PC-3 (cell line): ENCODE measurements at regions not wholly inside any gene's neighbourhood (a gene's known extent, or its start where the extent isn't known, plus 50 kb on each side); places are given as distances from the start of the nearest gene placed in this dataset.

Source experiments
- ATAC-seq: fragments of 200-7000 bp; cut with Tn5 transposase; 2 replicates; pipeline ENCODE4 v1.9.1; 2020; ENCODE audit warnings: mild to moderate bottlenecking, moderate library complexity
- BruUV-seq: library from RNA; stranded (reverse); fragments of 400-500 nt; replicated peaks from 2 replicates; lab custom pipeline; 2021; lab: Mats Ljungman, UMichigan
- CTCF ChIA-PET: fragments of 300-600 bp; sonication (Branson Sonifier 250); formaldehyde crosslinking; loops from one replicate; lab custom pipeline; 2022; ENCODE audit warnings: antibody characterized with exemption; lab: Charles Lee
- POLR2A ChIA-PET: fragments of 300-600 bp; sonication (Branson Sonifier 250); formaldehyde crosslinking; loops from one replicate; lab custom pipeline; 2022; ENCODE audit warnings: antibody characterized with exemption; ENCODE audit not compliant: unreplicated experiment; lab: Charles Lee
- DNase-seq: peaks from one replicate; pipeline ENCODE4 v3.0.0-alpha.2; 2015
- H2AFZ ChIP-seq: fragments of 300-600 bp; sonication (generic); 2 replicates; pipeline ENCODE4 v1.6.0; 2016; ENCODE audit warnings: antibody characterized with exemption, low read length
- H3F3A ChIP-seq: fragments of 300-600 bp; sonication (generic); one replicate; pipeline ENCODE4 v1.6.0; 2017; ENCODE audit warnings: antibody characterized with exemption, low read length, control low read depth, mild to moderate bottlenecking; ENCODE audit not compliant: unreplicated experiment
- H3K27ac ChIP-seq: fragments of 300-600 bp; sonication (generic); 2 replicates; pipeline ENCODE4 v1.5.1; 2016; ENCODE audit warnings: mild to moderate bottlenecking, low read length
- H3K27me3 ChIP-seq: fragments of 300-600 bp; sonication (generic); 2 replicates; pipeline ENCODE4 v1.6.1; 2016; ENCODE audit warnings: low read length, mixed read lengths
- H3K36me3 ChIP-seq: fragments of 300-600 bp; sonication (generic); 2 replicates; pipeline ENCODE4 v1.6.1; 2016; ENCODE audit warnings: low read depth, mixed run types, low read length, mixed read lengths
- H3K4me1 ChIP-seq: fragments of 300-600 bp; sonication (generic); 2 replicates; pipeline ENCODE4 v1.5.1; 2016; ENCODE audit warnings: low read length; ENCODE audit not compliant: insufficient read depth
- H3K4me2 ChIP-seq: fragments of 300-600 bp; sonication (generic); 2 replicates; pipeline ENCODE4 v1.6.0; 2016; ENCODE audit warnings: low read length
- H3K4me3 ChIP-seq: fragments of 300-600 bp; sonication (generic); 2 replicates; pipeline ENCODE4 v1.5.1; 2016; ENCODE audit warnings: mild to moderate bottlenecking, low read length, mixed read lengths
- H3K79me2 ChIP-seq: fragments of 300-600 bp; sonication (generic); 2 replicates; pipeline ENCODE4 v1.6.1; 2017; ENCODE audit warnings: low read length, mixed read lengths
- H3K9ac ChIP-seq: fragments of 300-600 bp; sonication (generic); 2 replicates; pipeline ENCODE4 v1.6.0; 2016; ENCODE audit warnings: mild to moderate bottlenecking, low read length
- H3K9me2 ChIP-seq: fragments of 300-600 bp; sonication (generic); replicated peaks from 2 replicates; pipeline ENCODE4 v1.6.1; 2016; ENCODE audit warnings: mixed run types, low read length, mixed read lengths
- H3K9me3 ChIP-seq: fragments of 300-600 bp; sonication (generic); 2 replicates; pipeline ENCODE4 v1.6.1; 2016; ENCODE audit warnings: low read length, mixed read lengths
- H4K20me1 ChIP-seq: fragments of 300-600 bp; sonication (generic); 2 replicates; pipeline ENCODE4 v1.6.1; 2016; ENCODE audit warnings: low read length, mixed read lengths
- EZH2 ChIP-seq: fragments of 300-600 bp; sonication (generic); IDR thresholded peaks from one replicate; pipeline ENCODE4 v1.6.1; 2017; ENCODE audit warnings: antibody characterized with exemption, mild to moderate bottlenecking, low read length; ENCODE audit not compliant: unreplicated experiment
- EZH2phosphoT487 ChIP-seq: fragments of 300-600 bp; sonication (generic); IDR thresholded peaks from 2 replicates; pipeline ENCODE4 v1.6.1; 2018; ENCODE audit warnings: mild to moderate bottlenecking, antibody characterized with exemption, low read length, borderline replicate concordance
- intact Hi-C: fragments of 100-400 bp; cut with micrococcal nuclease; formaldehyde crosslinking; loops from 2 replicates; pipeline ENCODE4 v1.9.0; 2023
- TF ChIP-seq, protein P1 (sequence below): fragments of 300-600 bp; sonication (generic); conservative IDR thresholded peaks from 2 replicates; pipeline ENCODE4 v1.5.1; 2017; ENCODE audit warnings: antibody characterized with exemption, low read depth, mild to moderate bottlenecking, low read length

DNA sequence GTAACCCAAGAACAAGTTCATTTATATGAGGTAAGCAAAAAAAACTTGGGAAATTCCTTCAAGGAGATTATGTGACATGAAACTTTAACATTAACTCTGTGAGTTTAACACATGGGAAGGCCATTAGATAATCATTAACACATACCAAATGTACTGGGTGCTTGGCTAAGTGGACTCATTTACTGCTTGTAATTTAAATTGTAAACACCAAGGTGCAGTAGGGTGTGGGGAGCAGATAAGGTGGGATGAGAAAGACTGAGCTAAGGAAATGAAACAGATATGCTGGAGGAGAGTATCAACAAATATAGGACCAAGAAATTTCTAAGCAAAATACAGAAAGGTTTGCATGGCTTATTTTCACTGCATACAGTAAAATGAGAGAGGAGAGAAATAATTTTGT is 2384.8 kb upstream of the ACO1 start:
- CTCF ChIA-PET, result no interaction called here
- no peak overlapping the region for H3K4me2 ChIP-seq
- ATAC-seq (no peak), DNase-seq (no peak)
- H3K4me3 ChIP-seq, result no peak overlapping the region
- no peaks in the 10 kb centered on the region for H3K4me1 ChIP-seq
- H3K36me3 ChIP-seq, result no peaks in the 10 kb centered on the region
- no peak overlapping the region for H3K27ac ChIP-seq
- no peaks in the 10 kb centered on the region for H3K9me2 ChIP-seq
- H3K9me3 ChIP-seq, result no peaks in the 10 kb centered on the region
- BruUV-seq, result no TSS peak
- POLR2A ChIA-PET, result no interaction called here
- H4K20me1 ChIP-seq, result no peaks in the 10 kb centered on the region
- H3K27me3 ChIP-seq, result no peaks in the 10 kb centered on the region
- TF ChIP-seq EZH2 (no peak), EZH2phosphoT487 (no peak)
- TF ChIP-seq, protein P1, sequence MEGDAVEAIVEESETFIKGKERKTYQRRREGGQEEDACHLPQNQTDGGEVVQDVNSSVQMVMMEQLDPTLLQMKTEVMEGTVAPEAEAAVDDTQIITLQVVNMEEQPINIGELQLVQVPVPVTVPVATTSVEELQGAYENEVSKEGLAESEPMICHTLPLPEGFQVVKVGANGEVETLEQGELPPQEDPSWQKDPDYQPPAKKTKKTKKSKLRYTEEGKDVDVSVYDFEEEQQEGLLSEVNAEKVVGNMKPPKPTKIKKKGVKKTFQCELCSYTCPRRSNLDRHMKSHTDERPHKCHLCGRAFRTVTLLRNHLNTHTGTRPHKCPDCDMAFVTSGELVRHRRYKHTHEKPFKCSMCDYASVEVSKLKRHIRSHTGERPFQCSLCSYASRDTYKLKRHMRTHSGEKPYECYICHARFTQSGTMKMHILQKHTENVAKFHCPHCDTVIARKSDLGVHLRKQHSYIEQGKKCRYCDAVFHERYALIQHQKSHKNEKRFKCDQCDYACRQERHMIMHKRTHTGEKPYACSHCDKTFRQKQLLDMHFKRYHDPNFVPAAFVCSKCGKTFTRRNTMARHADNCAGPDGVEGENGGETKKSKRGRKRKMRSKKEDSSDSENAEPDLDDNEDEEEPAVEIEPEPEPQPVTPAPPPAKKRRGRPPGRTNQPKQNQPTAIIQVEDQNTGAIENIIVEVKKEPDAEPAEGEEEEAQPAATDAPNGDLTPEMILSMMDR, result no peak
- H3K9ac ChIP-seq, result no peak overlapping the region
- H3F3A ChIP-seq, result no peaks in the 10 kb centered on the region
- no peaks in the 10 kb centered on the region for H3K79me2 ChIP-seq
- H2AFZ ChIP-seq, result no peak overlapping the region
- intact Hi-C loops, result no loop called here

DNA sequence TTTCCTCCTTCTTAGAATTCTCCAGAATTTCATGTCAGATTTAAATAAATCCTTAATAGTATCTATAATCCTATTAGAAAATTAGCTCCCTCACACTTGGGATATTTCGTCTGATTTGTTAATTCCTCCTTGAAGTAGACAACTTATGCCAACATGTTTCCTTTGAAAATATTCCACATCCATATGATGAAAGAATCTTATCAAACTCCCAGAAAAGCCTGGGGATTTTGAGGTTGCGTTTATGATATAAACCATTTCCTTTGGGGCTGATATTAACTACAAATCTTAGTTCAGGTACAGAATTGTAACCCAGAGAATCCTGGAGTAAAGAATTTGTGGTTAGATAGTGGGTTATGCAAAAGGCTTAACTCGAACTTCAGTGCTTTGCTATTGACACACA is 2373.8 kb upstream of the ACO1 start:
- H3K9ac ChIP-seq, result no peak overlapping the region
- no peak overlapping the region for H3K27ac ChIP-seq
- no peaks in the 10 kb centered on the region for H3K4me1 ChIP-seq
- ChIA-PET CTCF (no interaction called here), POLR2A (no interaction called here)
- TF ChIP-seq, protein P1, result no peak
- TF ChIP-seq EZH2phosphoT487 (no peak), EZH2 (no peak)
- H3F3A ChIP-seq, result no peaks in the 10 kb centered on the region
- no peaks in the 10 kb centered on the region for H3K27me3 ChIP-seq
- no peaks in the 10 kb centered on the region for H3K36me3 ChIP-seq
- no peaks in the 10 kb centered on the region for H4K20me1 ChIP-seq
- no peak overlapping the region for H3K4me3 ChIP-seq
- intact Hi-C loops, result no loop called here
- no peaks in the 10 kb centered on the region for H3K79me2 ChIP-seq
- H3K9me3 ChIP-seq, result no peaks in the 10 kb centered on the region
- H3K4me2 ChIP-seq, result no peak overlapping the region
- BruUV-seq, result no TSS peak
- H3K9me2 ChIP-seq, result no peaks in the 10 kb centered on the region
- ATAC-seq (no peak), DNase-seq (no peak)
- H2AFZ ChIP-seq, result no peak overlapping the region

GRCh38 chr9:30012622-30013021 is 2371.8 kb upstream of the ACO1 start:
- intact Hi-C loops, result no loop called here
- no peak for DNase-seq
- H3F3A ChIP-seq, result no peaks in the 10 kb centered on the region
- H3K27ac ChIP-seq, result no peak overlapping the region
- ATAC-seq, result no peak
- no peak overlapping the region for H3K4me3 ChIP-seq
- ChIA-PET CTCF (no interaction called here), POLR2A (no interaction called here)
- no peaks in the 10 kb centered on the region for H3K9me2 ChIP-seq
- H4K20me1 ChIP-seq, result no peaks in the 10 kb centered on the region
- no peaks in the 10 kb centered on the region for H3K27me3 ChIP-seq
- no peaks in the 10 kb centered on the region for H3K9me3 ChIP-seq
- H3K4me2 ChIP-seq, result no peak overlapping the region
- TF ChIP-seq EZH2phosphoT487 (no peak), EZH2 (no peak)
- TF ChIP-seq, protein P1, result no peak
- H3K4me1 ChIP-seq, result no peaks in the 10 kb centered on the region
- H3K79me2 ChIP-seq, result no peaks in the 10 kb centered on the region
- no TSS peak for BruUV-seq
- H3K36me3 ChIP-seq, result no peaks in the 10 kb centered on the region
- no peak overlapping the region for H2AFZ ChIP-seq
- no peak overlapping the region for H3K9ac ChIP-seq
